K562 (cell line): ENCODE measurements at regions not wholly inside any gene's neighbourhood (a gene's known extent, or its start where the extent isn't known, plus 50 kb on each side); places are given as distances from the start of the nearest gene placed in this dataset.

Experiments used
- ATAC-seq: fragments of 200-7000 bp; cut with Tn5 transposase; 3 replicates; pipeline ENCODE4 v1.9.1; 2020; ENCODE audit warnings: moderate library complexity
- BruUV-seq: library from RNA; stranded (reverse); fragments of 400-500 nt; replicated peaks from 2 replicates; lab custom pipeline; 2021; lab: Mats Ljungman, UMichigan
- CTCF ChIA-PET: fragments of 300-600 bp; formaldehyde crosslinking; extraction: SDS; loops from one replicate; lab custom pipeline; 2021; ENCODE audit warnings: low intra/inter-chr PET ratio; lab: Yijun Ruan, JAX
- POLR2A ChIA-PET: fragments of 300-600, 350-650 bp; sonication (Branson Sonifier 250); formaldehyde crosslinking; extraction: SDS; loops from one replicate; lab custom pipeline; 2021; ENCODE audit warnings: antibody characterized with exemption, inconsistent platforms; lab: Yijun Ruan, JAX
- DNase-seq, 4 experiments: peaks; one replicate each; pipeline versions ENCODE4 v3.0.0 to v3.0.0-alpha.2; 2011 to 2018; ENCODE audit warnings: low spot score in 3 of 4, mixed read lengths in 3 of 4; ENCODE audit errors: extremely low read depth in 1 of 4
- FAIRE-seq: peaks from 2 replicates; lab custom pipeline; 2011; peaks lifted over from hg19 to GRCh38; lab: Jason Lieb, UNC
- H2AFZ ChIP-seq: 2 replicates; pipeline ENCODE4 v1.6.0; 2011; ENCODE audit warnings: low read depth, low read length, control low read depth, inconsistent platforms
- H3K27ac ChIP-seq: fragments of 200-600 bp; 3 replicates; pipeline ENCODE4 v1.8.0; 2011; ENCODE audit warnings: low read depth, mild to moderate bottlenecking, control low read depth, inconsistent platforms, low read length, moderate library complexity, mixed read lengths; ENCODE audit errors: extremely low read depth
- H3K27me3 ChIP-seq, 2 experiments: fragments of 300-600 bp in 1 of 2; 2 replicates in 1 of 2; 3 replicates in 1 of 2; pipeline versions ENCODE4 v1.6.0 to v1.8.0; 2011; ENCODE audit warnings: inconsistent platforms in 2 of 2, low read length in 2 of 2, mild to moderate bottlenecking in 1 of 2, mixed read lengths in 1 of 2, moderate library complexity in 1 of 2; ENCODE audit not compliant: control insufficient read depth in 2 of 2, insufficient read depth in 2 of 2
- H3K36me3 ChIP-seq: fragments of 300-600 bp; 3 replicates; pipeline ENCODE4 v1.8.0; 2011; ENCODE audit warnings: mild to moderate bottlenecking, low read length, inconsistent platforms; ENCODE audit not compliant: control insufficient read depth, insufficient read depth
- H3K4me1 ChIP-seq, 2 experiments: fragments of 200-600 bp in 1 of 2; replicated peaks in 1 of 2; 2 replicates in 1 of 2; 3 replicates in 1 of 2; pipeline versions ENCODE4 v1.5.1 to v1.8.0; 2011; ENCODE audit warnings: inconsistent platforms in 2 of 2, low read length in 2 of 2, mild to moderate bottlenecking in 1 of 2, mixed read lengths in 1 of 2, moderate library complexity in 1 of 2; ENCODE audit not compliant: control insufficient read depth in 2 of 2, insufficient read depth in 2 of 2
- H3K4me2 ChIP-seq: 2 replicates; pipeline ENCODE4 v1.6.1; 2011; ENCODE audit warnings: low read length, control low read depth, inconsistent platforms, mixed read lengths; ENCODE audit not compliant: insufficient read depth
- H3K4me3 ChIP-seq: fragments of 200-600 bp; sonication (generic), shearing (Covaris generic); 2 replicates; pipeline ENCODE4 v1.5.1; 2016; ENCODE audit warnings: control low read depth, inconsistent platforms
- H3K79me2 ChIP-seq: fragments of 200-600 bp; 3 replicates; pipeline ENCODE4 v1.8.0; 2011; ENCODE audit warnings: low read length, inconsistent platforms; ENCODE audit not compliant: control insufficient read depth, insufficient read depth
- H3K9ac ChIP-seq, 2 experiments: 2 replicates each; pipeline versions ENCODE4 v1.6.0 to v1.6.1; 2011; ENCODE audit warnings: low read depth in 2 of 2, low read length in 2 of 2, control low read depth in 1 of 2, inconsistent platforms in 1 of 2, mild to moderate bottlenecking in 1 of 2, mixed read lengths in 1 of 2; ENCODE audit not compliant: insufficient read depth in 1 of 2
- H3K9me1 ChIP-seq: one replicate; pipeline ENCODE4 v1.6.0; 2011; ENCODE audit warnings: inconsistent platforms, mild to moderate bottlenecking, low read length, moderate library complexity; ENCODE audit not compliant: control insufficient read depth, insufficient read depth
- H3K9me3 ChIP-seq: replicated peaks from 2 replicates; pipeline ENCODE4 v1.5.1; 2011; ENCODE audit warnings: low read depth, low read length, inconsistent platforms; ENCODE audit not compliant: control insufficient read depth, insufficient read depth
- H4K20me1 ChIP-seq: replicated peaks from 2 replicates; pipeline ENCODE4 v1.6.1; 2011; ENCODE audit warnings: low read length, inconsistent platforms, mixed read lengths; ENCODE audit not compliant: control insufficient read depth, insufficient read depth
- CBX8 ChIP-seq: fragments of 200-600 bp; sonication (generic); IDR thresholded peaks from 2 replicates; pipeline ENCODE4 v1.6.1; 2012; ENCODE audit warnings: borderline replicate concordance, mixed run types, low read depth, mild to moderate bottlenecking, moderate library complexity, mixed read lengths, low read length, control low read depth, inconsistent platforms; ENCODE audit not compliant: poor library complexity, severe bottlenecking; ENCODE audit errors: extremely low read depth
- DACH1 ChIP-seq: fragments of 450-650 bp; IDR thresholded peaks from 2 replicates; pipeline ENCODE4 v1.6.1; 2018; ENCODE audit not compliant: partially characterized antibody
- E2F3 ChIP-seq: fragments of 250-450 bp; sonication (Bioruptor Pico); IDR thresholded peaks from 2 replicates; pipeline ENCODE4 v1.4.0; 2020; ENCODE audit warnings: mild to moderate bottlenecking
- MAZ ChIP-seq, 2 experiments: fragments of 450-650 bp in 1 of 2; sonication (generic) in 1 of 2; formaldehyde crosslinking; IDR thresholded peaks in 1 of 2; conservative IDR thresholded peaks in 1 of 2; 2 replicates each; pipeline versions ENCODE4 v1.4.0 to v1.5.0; 2020; ENCODE audit warnings: mild to moderate bottlenecking in 1 of 2, missing genetic modification reagents in 1 of 2
- WGBS: fragments of 100-300 bp; shearing (Covaris generic); methylation state at CpG from one replicate; pipeline ENCODE4 v1.1.6; 2016; ENCODE audit warnings: low coverage, mixed read lengths; ENCODE audit not compliant: insufficient coverage; ENCODE audit errors: missing lambda C conversion rate; 5-methylcytosine and 5-hydroxymethylcytosine counted together
- in situ Hi-C: fragments of 300-500 bp; cut with MboI; formaldehyde crosslinking; loops from 4 replicates; pipeline ENCODE4 v1.15.0; 2018; ENCODE audit warnings: inconsistent platforms, mixed read lengths
- intact Hi-C: fragments of 100-400 bp; cut with micrococcal nuclease; formaldehyde crosslinking; loops from 2 replicates; pipeline ENCODE4 v1.14.2; 2022
- TF ChIP-seq, protein P1 (sequence below): IDR thresholded peaks from 2 replicates; pipeline ENCODE4 v1.6.1; 2016; ENCODE audit warnings: missing genetic modification characterization, missing compliant biosample characterization
- TF ChIP-seq, protein P2 (sequence below): sonication (generic); formaldehyde crosslinking; IDR thresholded peaks from 2 replicates; pipeline ENCODE4 v1.8.0; 2022; ENCODE audit warnings: missing genetic modification reagents, mild to moderate bottlenecking, borderline replicate concordance

DNA sequence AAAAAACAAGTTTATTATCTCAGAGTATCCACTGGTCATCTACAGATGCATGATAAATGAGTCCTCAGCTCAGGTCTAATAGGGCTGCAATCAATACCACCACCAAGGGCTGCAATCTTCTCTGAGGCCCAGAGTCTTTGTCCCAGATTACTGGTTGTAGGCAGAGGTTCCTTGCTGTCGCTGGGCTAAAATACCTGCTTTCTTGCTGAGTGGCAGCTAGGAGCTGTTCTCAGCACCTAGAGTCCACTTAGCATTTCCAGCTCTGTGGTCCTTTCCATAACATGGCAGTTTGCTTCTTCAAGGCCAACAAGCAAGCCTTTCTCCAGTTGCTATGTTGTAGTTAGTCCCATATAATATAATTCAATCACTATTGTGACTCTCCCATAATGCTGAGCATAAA, 351.3 kb downstream of the SLITRK1 start:
- no peak for FAIRE-seq
- Histone ChIP-seq H3K4me3 (no peak overlapping the region), H4K20me1 (no peaks in the 10 kb centered on the region), H3K4me2 (no peak overlapping the region), H3K4me1 (no peaks in the 10 kb centered on the region), H2AFZ (no peak overlapping the region), H3K36me3 (no peaks in the 10 kb centered on the region), H3K79me2 (no peaks in the 10 kb centered on the region), H3K9ac (no peak overlapping the region), H3K9me3 (no peaks in the 10 kb centered on the region), H3K9me1 (no peaks in the 10 kb centered on the region), H3K27ac (no peak overlapping the region), H3K27me3 (no peaks in the 10 kb centered on the region)
- no peak for ATAC-seq
- POLR2A ChIA-PET, result no interaction called here
- in situ Hi-C loops (no loop called here), intact Hi-C loops (no loop called here)
- CTCF ChIA-PET, result no interaction called here
- TF ChIP-seq E2F3 (CRISPR knock-in tag) (no peak), DACH1 (no peak), MAZ (CRISPR knock-in tag; conservative IDR thresholded peaks at IDR 0.05 in 1 of 2, IDR thresholded peaks at IDR 0.05 in 1 of 2) (no peak), CBX8 (no peak)
- TF ChIP-seq, protein P1, sequence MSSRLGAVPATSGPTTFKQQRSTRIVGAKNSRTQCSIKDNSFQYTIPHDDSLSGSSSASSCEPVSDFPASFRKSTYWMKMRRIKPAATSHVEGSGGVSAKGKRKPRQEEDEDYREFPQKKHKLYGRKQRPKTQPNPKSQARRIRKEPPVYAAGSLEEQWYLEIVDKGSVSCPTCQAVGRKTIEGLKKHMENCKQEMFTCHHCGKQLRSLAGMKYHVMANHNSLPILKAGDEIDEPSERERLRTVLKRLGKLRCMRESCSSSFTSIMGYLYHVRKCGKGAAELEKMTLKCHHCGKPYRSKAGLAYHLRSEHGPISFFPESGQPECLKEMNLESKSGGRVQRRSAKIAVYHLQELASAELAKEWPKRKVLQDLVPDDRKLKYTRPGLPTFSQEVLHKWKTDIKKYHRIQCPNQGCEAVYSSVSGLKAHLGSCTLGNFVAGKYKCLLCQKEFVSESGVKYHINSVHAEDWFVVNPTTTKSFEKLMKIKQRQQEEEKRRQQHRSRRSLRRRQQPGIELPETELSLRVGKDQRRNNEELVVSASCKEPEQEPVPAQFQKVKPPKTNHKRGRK (tag), result no peak
- TF ChIP-seq, protein P2, sequence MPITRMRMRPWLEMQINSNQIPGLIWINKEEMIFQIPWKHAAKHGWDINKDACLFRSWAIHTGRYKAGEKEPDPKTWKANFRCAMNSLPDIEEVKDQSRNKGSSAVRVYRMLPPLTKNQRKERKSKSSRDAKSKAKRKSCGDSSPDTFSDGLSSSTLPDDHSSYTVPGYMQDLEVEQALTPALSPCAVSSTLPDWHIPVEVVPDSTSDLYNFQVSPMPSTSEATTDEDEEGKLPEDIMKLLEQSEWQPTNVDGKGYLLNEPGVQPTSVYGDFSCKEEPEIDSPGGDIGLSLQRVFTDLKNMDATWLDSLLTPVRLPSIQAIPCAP (CRISPR knock-in tag), result no peak
- DNase-seq, result no peak
- BruUV-seq, result no TSS peak
- 0% methylated on average over 1 of the region's 1 CpG for WGBS
